UCSD-AML1 (cell line): ENCODE measurements at regions not wholly inside any gene's neighbourhood (a gene's known extent, or its start where the extent isn't known, plus 50 kb on each side); places are given as distances from the start of the nearest gene placed in this dataset.
"Not testable (repeated sequence)": the region's sequence is repeated elsewhere in the genome, so short reads cannot be mapped to it uniquely, and the experiment has no call there.

Experiments used
- DNase-seq: peaks from one replicate; lab custom pipeline; 2025; ENCODE audit not compliant: unreplicated experiment; lab: John Stamatoyannopoulos, UW

DNA sequence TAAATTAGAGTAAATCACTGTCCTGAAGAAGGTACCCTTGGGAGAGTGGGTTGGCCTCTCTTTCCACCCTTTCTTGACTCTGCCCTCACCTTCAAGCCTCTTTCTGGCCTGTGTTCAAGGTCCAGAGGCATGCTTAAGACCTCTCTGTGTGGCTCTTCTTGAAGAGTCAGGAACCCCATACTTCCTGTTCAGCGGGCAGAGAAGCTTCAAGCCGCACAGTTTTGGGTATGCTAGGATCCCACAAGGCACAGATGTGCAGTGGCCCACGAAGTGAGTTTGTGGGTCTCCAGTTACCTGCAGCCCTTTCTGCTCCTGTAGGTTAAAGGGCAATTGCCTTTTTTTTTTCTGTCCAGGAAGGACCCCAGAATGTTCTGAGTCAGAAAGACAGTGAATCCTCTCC, 113.7 kb downstream of the PPIAL4A start:
- DNase-seq, result not testable (repeated sequence)

DNA sequence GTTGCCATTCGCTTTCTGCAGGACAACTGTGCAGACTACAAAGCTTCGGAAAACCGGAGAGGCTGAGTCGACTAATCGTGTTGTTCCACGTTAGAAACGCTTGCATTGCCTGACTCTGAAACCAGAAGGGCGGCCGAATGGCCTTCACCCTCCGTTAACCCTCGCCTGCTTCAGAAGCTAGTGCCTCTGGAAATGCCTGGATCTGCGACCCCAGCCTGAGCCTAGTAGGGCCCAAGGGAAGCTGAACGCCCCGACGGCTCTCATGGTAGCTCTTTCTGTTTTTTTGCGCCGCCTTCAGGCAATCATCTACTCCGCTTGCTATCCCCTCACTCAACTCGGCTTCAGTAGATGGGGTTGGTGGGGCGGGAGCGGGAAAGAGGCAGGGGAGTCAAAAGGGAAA, 117.3 kb downstream of the PPIAL4A start:
- not testable (repeated sequence) for DNase-seq

DNA sequence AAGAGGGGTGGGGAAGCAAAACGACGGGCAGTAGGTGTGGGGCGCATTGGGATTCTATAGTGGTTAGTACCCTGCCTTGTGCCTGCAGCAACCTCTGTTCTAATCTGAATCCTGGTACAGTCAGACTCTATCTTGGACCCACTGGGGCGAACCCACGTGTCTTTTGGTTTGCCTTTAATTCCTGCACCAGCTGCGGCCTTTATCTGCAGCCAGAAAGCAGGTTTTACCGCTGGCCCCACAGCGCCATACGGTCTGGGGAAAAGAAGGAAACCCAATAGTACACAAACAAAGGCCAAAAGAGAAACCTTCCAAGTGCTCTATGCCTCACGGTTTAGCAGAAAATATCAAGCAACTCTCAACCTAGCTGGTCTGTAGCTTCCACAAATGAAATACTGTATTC, 118.2 kb downstream of the PPIAL4A start:
- not testable (repeated sequence) for DNase-seq

DNA sequence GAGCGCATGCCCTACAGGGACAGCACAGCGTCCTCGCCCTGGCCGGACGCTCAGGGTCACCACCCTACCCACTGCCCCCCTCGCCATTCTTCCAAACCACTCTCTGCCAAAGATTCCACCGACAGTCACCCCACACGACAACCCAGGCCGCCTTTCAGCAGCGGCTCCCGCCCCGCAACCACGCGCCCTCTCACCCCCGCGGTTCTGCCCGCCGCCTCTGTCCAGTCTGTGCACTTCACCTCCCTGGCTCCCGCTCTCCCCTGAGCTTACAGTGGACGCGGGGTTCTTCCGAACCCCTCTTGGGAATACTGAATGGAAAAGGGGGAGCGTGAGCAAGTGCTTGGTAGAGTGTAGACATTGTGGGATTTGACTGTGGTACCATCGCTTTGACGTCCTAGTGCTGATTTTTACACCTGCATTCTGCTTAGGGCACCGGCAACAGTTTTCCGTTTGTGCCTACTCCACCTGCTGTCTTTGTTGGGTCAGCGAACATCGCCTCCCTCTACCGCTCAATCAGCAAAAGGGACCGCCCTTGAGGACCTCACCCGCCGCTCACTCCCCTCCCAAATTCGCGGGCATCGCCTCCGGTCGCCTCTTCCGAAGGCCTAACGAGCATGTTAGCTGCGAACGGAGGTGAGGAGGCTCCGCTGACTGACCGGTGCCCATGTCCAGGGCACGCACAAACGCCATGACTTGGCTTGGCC, 119.1 kb downstream of the PPIAL4A start:
- not testable (repeated sequence) for DNase-seq

- DNase-seq, result not testable (repeated sequence)
Observed at GRCh38 chr1:121009216-121010057, 119.9 kb downstream of the PPIAL4A start.

DNA sequence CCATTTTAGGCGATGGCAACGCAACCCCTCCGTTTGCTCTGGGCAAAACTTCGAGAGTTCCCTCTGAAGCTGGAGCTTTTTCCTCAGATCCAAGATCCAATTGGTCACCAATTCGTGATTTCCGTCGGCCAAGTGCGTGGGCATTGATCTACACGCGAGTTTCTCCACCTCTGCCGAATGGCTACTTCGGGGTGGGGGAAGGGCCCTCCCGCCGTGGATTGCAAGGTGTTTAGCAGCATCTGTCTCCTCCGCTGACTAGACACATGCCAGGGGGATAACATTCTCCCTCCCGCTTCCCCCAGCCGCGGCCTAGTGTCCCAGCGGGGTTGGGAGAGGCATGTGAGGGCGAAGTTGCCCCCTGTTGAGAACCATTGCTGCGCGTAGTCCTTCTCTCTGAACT, 120.6 kb downstream of the PPIAL4A start:
- not testable (repeated sequence) for DNase-seq

- not testable (repeated sequence) for DNase-seq
Observed at GRCh38 chr1:121013181-121013580, 123.6 kb downstream of the PPIAL4A start.

DNA sequence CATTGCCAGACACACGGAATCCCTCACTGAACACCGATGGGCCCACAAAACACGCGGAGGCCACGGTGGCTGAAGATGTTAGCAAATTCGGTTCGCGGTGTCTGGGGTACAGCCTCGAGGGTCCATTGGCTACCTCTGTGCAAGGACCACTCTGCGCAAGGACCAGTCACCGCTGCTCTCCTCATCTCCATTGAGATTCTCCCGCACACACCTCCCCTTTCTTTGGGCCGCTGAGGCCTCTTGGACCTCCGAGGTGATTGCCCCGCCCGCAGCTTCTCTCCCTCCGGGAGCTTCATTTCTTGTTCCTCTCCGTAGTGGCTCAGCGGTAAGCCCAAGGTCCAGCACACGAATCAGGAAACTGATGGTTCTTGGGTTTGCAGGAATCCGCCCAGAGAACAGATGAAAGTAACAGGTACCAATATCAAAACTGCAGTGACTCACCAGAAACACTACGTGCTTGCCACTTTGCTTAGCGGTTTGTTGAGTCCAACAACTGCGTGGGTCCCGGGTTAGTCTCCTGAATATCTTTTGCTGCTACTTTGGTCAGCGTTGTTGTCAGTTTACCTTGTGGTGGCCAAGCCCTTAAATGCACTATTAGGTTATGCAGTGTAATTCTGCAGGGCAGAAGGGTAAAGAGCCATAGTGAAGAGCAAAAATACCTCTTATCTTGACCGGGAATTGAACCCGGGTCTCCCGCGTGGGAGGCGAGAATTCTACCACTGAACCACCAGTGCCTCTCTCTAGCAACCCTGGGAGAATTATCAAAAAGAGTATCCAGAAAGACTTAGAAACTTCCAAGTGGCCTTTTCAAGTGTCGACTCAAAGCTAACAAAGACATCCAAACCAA, 126.8 kb downstream of the PPIAL4A start:
- DNase-seq, result peak; percentile 64

DNA sequence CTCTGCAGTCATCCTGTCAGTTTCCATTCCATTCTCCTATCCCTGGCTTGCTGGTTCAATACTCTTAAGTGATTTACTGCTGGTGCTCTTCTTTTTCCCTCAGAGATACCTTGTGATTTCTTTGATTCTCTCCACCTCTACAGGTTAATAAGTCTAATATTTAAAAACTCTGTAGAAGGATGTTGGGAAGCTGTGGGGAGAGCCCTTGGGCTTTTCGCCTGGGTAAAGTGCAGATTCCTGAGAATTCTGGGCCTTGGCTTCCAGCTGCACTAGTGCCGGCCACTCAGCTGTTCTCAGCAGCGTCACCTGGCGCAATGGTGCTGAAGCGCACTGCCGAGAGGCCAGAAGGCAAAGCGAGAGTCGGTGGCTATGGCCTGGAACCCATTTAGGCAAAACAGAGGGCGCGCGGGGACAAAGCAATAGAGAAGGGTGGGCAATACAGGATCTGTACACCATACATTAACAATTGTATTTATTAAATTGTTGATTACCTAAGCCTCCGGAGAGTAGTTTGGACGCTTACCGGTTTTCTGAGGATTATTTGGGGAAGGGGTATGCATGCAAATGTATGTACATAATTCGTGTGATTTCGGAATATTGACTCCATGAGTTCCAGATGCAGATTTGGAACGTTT, 130.3 kb downstream of the PPIAL4A start:
- DNase-seq, result not testable (repeated sequence)

DNA sequence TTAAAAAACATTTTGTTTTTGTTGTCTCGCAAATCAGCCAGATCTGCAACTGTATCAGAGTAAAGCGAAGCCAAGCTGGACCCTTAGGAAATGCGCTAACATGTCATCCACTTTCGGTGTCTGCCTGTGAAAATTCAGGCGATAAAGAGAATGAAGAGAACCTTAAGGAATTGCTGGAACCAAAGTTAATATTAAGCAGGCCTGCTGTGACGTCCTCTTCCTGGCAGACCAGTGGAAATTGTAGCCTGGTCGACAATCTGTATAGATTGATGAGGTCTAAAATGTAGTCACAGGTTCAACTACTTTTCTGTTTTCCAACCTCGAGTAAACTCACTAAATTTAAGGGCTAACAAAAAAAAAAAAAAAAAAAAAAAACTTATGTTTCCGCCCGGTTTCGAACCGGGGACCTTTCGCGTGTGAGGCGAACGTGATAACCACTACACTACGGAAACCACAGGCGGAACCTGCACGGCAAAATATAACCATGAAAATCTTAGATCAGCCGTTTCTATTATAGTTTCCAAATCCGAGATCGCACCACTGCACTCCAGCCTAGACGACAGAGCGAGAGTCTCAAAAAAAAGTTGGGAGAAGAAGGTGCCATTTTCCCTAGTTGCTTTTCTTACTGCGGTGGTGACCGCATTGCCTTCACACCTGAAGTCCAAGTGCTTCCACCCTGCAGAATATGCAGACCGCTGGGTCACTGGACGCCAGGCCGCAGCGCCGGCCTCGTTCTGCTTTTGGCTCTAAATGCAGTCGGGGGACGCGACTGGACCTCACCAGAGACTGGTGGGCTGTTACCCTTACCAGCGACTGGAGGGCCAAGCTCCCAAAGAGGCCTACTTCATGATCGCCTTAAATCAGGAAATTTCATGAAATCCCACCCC, 131.0 kb downstream of the PPIAL4A start:
- peak; percentile 20 for DNase-seq

- not testable (repeated sequence) for DNase-seq
Observed at GRCh38 chr1:121021716-121022115, 132.1 kb downstream of the PPIAL4A start.

DNA sequence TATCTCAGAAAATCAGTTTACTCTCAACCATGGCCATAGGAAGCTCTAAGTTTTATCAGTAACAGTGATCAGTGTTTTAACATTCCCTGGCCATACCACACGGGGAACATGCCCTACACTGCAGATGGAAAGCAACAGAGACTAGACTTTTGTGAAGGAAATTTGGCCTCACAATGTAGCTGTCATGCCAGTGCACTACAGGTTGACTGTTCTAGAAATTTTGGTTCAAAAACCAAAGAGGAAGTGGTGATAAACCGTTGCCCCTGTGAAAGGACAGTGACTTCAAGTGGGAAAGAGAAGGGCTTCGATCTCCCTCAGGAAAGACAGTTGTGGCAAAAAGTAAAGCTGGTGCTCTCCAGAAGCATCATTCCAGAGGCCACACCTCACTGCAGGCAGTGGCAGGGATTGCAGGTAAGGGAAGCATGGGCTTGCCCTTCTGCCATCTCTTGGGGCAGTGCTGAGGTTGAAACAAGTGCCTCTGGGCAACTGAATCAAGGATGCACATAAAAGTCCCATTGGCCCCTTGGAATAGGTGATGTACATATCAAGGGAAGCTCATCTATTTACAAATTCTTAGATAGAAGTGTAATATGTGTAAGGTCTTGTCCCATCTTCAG, 143.4 kb downstream of the PPIAL4A start:
- not testable (repeated sequence) for DNase-seq

- DNase-seq, result not testable (repeated sequence)
Observed at GRCh38 chr1:121036792-121037191, 147.2 kb downstream of the PPIAL4A start.

- not testable (repeated sequence) for DNase-seq
Observed at GRCh38 chr1:121040974-121041373, 143.2 kb downstream of the FAM72B start.

DNA sequence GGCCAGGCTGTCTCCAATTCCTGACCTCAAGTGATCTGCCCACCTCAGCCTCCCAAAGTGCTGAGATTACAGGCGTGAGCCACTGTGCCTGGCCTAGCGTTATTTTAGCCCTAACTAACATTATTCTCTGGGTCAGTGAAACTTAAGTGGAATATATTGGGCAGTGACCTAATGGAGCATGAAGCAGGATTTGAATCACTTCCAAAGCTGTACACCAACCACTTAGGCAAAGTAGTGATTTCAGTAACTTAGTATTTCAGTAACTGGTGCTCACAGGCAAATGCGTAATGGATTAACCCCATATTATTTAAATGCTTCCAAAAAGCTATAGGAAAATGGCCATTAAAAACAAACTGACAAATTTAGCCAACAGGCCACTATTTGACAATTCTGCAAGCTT, 142.6 kb downstream of the FAM72B start:
- DNase-seq, result not testable (repeated sequence)

GRCh38 chr1:121042882-121043281, 141.3 kb downstream of the FAM72B start:
- not testable (repeated sequence) for DNase-seq

- DNase-seq, result not testable (repeated sequence)
Observed at GRCh38 chr1:121048293-121048752, 135.8 kb downstream of the FAM72B start.

GRCh38 chr1:121048769-121049443, 135.2 kb downstream of the FAM72B start:
- DNase-seq, result not testable (repeated sequence)

DNA sequence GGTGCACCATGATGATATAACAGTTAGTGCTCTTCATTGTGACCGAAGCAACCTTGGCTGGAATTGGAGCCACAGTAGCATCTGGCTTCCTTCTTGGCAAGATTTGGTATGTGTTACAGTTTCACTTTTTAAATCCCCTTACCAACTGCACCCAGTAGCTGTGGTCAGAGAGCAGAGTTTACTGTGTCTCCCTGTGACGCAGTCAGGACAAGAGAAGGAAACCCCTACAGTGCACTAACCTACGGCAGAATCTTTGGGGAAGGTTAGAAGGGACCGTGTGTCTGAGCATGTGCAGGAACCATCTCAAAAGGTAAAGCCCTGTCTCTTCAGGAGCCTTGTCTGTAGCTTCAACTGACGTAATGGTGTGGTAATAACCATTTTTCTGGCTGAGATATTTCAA, 134.0 kb downstream of the FAM72B start:
- not testable (repeated sequence) for DNase-seq
